RWPE2 (cell line): ENCODE measurements at regions not wholly inside any gene's neighbourhood (a gene's known extent, or its start where the extent isn't known, plus 50 kb on each side); places are given as distances from the start of the nearest gene placed in this dataset.

ENCODE experiments used
- ATAC-seq: fragments of 200-7000 bp; cut with Tn5 transposase; 3 replicates; pipeline ENCODE4 v1.9.1; 2021; ENCODE audit warnings: low read depth
- DNase-seq: peaks from one replicate; pipeline ENCODE4 v3.0.0-alpha.2; 2020; ENCODE audit warnings: low spot score
- H3K27ac ChIP-seq: fragments of 450-650 bp; 2 replicates; pipeline ENCODE4 v1.5.1; 2017; ENCODE audit warnings: mild to moderate bottlenecking; ENCODE audit not compliant: poor library complexity, severe bottlenecking
- H3K27me3 ChIP-seq: fragments of 250-450 bp; sonication (Bioruptor Pico); 2 replicates; pipeline ENCODE4 v1.5.1; 2021; ENCODE audit warnings: mild to moderate bottlenecking, moderate library complexity; ENCODE audit not compliant: insufficient read depth, poor library complexity, severe bottlenecking
- H3K36me3 ChIP-seq: fragments of 250-450 bp; sonication (Bioruptor Pico); 2 replicates; pipeline ENCODE4 v1.5.1; 2020; ENCODE audit warnings: low read depth, mild to moderate bottlenecking, moderate library complexity
- H3K4me1 ChIP-seq: fragments of 250-450 bp; sonication (Bioruptor Pico); 2 replicates; pipeline ENCODE4 v1.5.1; 2021; ENCODE audit warnings: mild to moderate bottlenecking, moderate library complexity; ENCODE audit not compliant: insufficient read depth, poor library complexity, severe bottlenecking
- H3K4me3 ChIP-seq: fragments of 250-450 bp; sonication (Bioruptor Pico); 2 replicates; pipeline ENCODE4 v1.5.1; 2021; ENCODE audit warnings: mild to moderate bottlenecking, moderate library complexity; ENCODE audit not compliant: severe bottlenecking
- H3K9me3 ChIP-seq: fragments of 250-450 bp; sonication (Bioruptor Pico); 2 replicates; pipeline ENCODE4 v1.5.1; 2021; ENCODE audit warnings: mild to moderate bottlenecking, moderate library complexity; ENCODE audit not compliant: severe bottlenecking
- TF ChIP-seq, protein P1 (sequence below): fragments of 450-650 bp; IDR thresholded peaks from one replicate; pipeline ENCODE4 v1.5.1; 2017; ENCODE audit warnings: mild to moderate bottlenecking, moderate library complexity; ENCODE audit not compliant: poor library complexity, severe bottlenecking

DNA sequence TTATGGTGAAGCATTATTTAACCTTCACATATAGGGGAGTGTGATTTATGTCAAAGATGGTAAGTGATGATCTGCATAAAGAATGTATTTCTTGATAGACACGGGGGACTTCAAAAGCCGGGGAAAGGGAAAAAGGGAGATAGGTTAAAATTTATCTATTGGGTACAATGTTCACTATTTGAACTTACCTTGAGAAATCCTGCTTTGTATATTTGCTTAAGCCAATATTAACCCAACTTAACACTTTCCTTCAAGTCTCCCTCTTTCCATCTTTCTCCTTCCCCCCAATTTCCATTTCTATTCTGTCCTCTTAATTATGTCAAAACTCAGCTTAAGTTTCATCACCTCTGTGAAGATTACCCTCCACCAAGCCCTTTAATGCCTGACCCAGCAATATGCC lies 149.0 kb upstream of the ANK2 start:
- Histone ChIP-seq H3K4me3 (no peak overlapping the region), H3K9me3 (no peaks in the 10 kb centered on the region), H3K36me3 (no peaks in the 10 kb centered on the region), H3K4me1 (no peaks in the 10 kb centered on the region), H3K27ac (no peak overlapping the region), H3K27me3 (no peaks in the 10 kb centered on the region)
- ATAC-seq (no peak), DNase-seq (no peak)
- TF ChIP-seq, protein P1, sequence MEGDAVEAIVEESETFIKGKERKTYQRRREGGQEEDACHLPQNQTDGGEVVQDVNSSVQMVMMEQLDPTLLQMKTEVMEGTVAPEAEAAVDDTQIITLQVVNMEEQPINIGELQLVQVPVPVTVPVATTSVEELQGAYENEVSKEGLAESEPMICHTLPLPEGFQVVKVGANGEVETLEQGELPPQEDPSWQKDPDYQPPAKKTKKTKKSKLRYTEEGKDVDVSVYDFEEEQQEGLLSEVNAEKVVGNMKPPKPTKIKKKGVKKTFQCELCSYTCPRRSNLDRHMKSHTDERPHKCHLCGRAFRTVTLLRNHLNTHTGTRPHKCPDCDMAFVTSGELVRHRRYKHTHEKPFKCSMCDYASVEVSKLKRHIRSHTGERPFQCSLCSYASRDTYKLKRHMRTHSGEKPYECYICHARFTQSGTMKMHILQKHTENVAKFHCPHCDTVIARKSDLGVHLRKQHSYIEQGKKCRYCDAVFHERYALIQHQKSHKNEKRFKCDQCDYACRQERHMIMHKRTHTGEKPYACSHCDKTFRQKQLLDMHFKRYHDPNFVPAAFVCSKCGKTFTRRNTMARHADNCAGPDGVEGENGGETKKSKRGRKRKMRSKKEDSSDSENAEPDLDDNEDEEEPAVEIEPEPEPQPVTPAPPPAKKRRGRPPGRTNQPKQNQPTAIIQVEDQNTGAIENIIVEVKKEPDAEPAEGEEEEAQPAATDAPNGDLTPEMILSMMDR = no peak

DNA sequence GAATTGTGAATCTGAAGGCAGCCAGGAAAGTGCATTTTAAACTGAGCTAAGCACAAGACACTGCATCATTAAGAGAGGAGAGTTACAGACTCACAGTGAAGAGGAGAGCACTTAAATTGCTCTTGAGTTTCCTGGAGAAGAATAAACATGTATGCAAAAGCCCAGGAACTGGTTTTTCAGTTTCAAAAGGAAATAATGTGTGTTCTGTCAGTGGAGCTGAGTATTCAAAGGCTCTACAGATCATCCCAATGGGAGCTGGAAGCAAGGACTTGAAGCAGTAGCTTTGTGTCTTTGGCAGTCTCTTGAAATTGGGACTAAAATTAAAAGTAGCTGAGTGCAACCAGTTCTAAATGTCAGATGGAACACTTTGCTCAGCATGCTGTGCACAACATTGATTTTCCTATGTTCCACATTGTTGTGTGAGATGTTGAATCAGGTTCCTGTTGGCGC lies 147.5 kb upstream of the ANK2 start:
- Histone ChIP-seq H3K27me3 (no peaks in the 10 kb centered on the region), H3K27ac (no peak overlapping the region), H3K9me3 (no peaks in the 10 kb centered on the region), H3K36me3 (no peaks in the 10 kb centered on the region), H3K4me1 (no peaks in the 10 kb centered on the region), H3K4me3 (no peak overlapping the region)
- ATAC-seq (no peak), DNase-seq (no peak)
- TF ChIP-seq, protein P1 = no peak

DNA sequence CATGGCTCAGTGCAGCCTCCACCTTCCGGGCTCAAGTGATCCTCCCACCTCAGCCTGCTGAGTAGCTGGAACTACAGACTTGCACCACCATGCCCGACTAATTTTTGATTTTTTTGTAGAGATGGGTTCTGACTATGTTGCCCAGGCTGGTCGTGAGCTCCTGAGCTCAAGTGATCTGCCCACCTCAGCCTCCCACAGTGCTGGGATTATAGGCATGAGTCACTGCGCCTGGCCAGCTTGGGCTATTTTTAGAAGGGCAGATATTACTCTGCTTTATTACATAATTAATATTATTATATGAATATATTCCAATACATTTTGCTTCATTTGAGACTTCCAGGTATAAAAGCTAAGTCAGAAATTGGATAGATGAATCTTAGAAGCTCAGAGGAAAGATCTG lies 143.7 kb upstream of the ANK2 start:
- no peak for ATAC-seq
- DNase-seq = no peak
- no peak overlapping the region for H3K27ac ChIP-seq
- H3K4me3 ChIP-seq = no peak overlapping the region
- peaks cover 7% of the 10 kb centered on the region for H3K4me1 ChIP-seq
- TF ChIP-seq, protein P1 = no peak
- H3K36me3 ChIP-seq = no peaks in the 10 kb centered on the region
- H3K27me3 ChIP-seq = no peaks in the 10 kb centered on the region
- H3K9me3 ChIP-seq = no peaks in the 10 kb centered on the region

DNA sequence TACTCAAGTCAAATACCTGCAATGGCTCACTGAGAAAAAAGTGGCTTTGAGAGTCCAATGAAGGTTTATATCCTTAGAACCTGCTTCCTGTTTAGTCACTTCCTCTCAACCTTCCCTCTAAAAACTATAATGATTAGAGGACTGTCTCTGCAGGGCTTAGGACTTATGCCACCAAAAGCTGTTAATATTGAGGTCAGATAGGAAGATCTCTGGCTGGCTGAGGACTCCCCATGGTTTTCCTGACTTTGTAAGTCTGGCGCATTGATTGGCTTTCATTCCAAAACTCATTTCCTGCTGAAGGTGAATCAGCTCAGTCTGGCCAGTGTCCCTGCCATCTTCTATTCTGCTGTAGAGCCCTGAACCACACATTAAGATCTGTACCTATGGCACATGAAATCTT lies 140.9 kb upstream of the ANK2 start:
- Histone ChIP-seq H3K27ac (no peak overlapping the region), H3K27me3 (no peaks in the 10 kb centered on the region), H3K4me3 (no peak overlapping the region), H3K4me1 (peaks cover 7% of the 10 kb centered on the region), H3K9me3 (no peaks in the 10 kb centered on the region), H3K36me3 (no peaks in the 10 kb centered on the region)
- DNase-seq = no peak
- ATAC-seq = no peak
- TF ChIP-seq, protein P1 = no peak

DNA sequence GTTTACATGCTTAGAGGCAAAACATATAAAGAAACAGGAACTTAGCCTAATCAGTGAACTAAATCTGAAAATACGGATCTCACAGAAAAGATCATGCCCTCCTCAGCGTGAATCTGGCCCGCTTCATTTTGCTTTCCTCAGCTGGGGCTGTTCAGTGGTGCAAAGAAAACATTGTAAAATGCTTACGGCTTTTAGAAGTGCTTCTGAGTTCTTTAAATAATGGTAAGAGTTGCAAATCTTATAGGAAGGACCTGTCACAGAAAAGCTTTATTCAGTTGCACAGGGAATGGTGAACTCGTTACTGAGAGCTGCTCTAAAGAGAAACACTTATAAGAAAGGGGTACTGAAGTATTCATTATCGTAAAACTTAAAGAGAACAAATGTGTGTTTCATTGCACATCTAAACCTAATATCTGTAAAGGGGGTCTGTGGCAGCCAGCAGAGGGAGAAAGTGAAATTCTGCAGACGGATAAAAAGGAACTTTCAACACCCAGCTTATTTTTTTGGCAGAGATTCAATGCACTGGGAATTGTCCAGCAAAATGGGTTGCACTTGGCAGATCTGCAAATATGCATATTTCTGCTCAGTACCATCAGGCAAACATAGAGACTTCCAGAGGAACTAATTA lies 139.2 kb upstream of the ANK2 start:
- Histone ChIP-seq H3K27ac (no peak overlapping the region), H3K4me3 (no peak overlapping the region), H3K27me3 (no peaks in the 10 kb centered on the region), H3K36me3 (no peaks in the 10 kb centered on the region), H3K4me1 (peaks cover 7% of the 10 kb centered on the region), H3K9me3 (no peaks in the 10 kb centered on the region)
- ATAC-seq (no peak), DNase-seq (no peak)
- TF ChIP-seq, protein P1 = no peak
